Choroid plexus epithelial cell (primary cell): ENCODE measurements at regions not wholly inside any gene's neighbourhood (a gene's known extent, or its start where the extent isn't known, plus 50 kb on each side); places are given as distances from the start of the nearest gene placed in this dataset.
A peak's percentile ranks its signal among the peaks of the same experiment; 100 is the strongest.
"Not testable (repeated sequence)": the region's sequence is repeated elsewhere in the genome, so short reads cannot be mapped to it uniquely, and the experiment has no call there.

Experiments
- DNase-seq: peaks from one replicate; pipeline ENCODE4 v3.0.0-alpha.2; 2010; ENCODE audit warnings: low read depth
- H3K4me3 ChIP-seq: 2 replicates; pipeline ENCODE4 v1.5.1; 2011; ENCODE audit warnings: low read depth, mild to moderate bottlenecking, control low read depth, low read length, moderate library complexity
- TF ChIP-seq, protein P1 (sequence below): conservative IDR thresholded peaks from 2 replicates; pipeline ENCODE4 v1.5.1; 2011; ENCODE audit warnings: low read depth, mild to moderate bottlenecking, control low read depth, inconsistent platforms, low read length, moderate library complexity

DNA sequence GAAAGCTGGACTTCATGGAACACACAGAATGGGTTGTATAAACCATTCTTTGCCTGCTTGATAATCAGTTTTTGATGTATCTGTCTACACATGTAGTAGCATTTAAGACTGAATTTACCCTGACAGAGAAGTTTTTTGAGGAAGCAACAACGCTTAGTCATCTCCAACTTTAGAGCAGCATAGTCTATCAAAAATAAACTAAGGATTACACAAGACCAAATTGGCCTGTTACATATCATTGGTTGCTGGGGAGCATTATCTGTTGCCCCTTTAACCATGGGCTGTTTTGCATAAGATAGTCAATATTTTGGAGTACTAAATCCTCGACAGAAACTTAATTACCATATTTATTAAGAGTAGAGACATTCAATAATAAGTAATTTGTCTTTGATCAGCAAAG is 347.4 kb downstream of the FAM47B start:
- peak; percentile 4 for DNase-seq
- H3K4me3 ChIP-seq = no peak overlapping the region
- TF ChIP-seq, protein P1, sequence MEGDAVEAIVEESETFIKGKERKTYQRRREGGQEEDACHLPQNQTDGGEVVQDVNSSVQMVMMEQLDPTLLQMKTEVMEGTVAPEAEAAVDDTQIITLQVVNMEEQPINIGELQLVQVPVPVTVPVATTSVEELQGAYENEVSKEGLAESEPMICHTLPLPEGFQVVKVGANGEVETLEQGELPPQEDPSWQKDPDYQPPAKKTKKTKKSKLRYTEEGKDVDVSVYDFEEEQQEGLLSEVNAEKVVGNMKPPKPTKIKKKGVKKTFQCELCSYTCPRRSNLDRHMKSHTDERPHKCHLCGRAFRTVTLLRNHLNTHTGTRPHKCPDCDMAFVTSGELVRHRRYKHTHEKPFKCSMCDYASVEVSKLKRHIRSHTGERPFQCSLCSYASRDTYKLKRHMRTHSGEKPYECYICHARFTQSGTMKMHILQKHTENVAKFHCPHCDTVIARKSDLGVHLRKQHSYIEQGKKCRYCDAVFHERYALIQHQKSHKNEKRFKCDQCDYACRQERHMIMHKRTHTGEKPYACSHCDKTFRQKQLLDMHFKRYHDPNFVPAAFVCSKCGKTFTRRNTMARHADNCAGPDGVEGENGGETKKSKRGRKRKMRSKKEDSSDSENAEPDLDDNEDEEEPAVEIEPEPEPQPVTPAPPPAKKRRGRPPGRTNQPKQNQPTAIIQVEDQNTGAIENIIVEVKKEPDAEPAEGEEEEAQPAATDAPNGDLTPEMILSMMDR = no peak

DNA sequence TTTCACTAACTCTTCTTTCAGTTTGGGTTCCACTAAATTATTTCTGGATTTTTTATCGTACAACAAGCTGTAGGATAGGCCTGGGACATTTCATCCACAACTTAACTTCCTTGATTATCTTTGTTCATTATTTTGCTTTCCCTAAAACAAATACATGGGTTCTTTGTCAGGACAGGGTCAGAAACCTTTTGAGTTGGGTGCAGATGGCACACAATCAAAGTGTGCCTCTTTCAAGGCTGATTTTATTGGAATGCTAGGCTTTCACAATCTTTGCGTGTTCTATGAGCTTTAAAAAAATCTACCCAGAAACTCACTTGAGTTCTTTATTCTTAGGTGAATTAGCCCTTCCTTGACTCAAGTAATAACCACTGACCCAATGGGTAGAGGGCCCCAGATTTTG is 348.4 kb downstream of the FAM47B start:
- TF ChIP-seq, protein P1 = no peak

DNA sequence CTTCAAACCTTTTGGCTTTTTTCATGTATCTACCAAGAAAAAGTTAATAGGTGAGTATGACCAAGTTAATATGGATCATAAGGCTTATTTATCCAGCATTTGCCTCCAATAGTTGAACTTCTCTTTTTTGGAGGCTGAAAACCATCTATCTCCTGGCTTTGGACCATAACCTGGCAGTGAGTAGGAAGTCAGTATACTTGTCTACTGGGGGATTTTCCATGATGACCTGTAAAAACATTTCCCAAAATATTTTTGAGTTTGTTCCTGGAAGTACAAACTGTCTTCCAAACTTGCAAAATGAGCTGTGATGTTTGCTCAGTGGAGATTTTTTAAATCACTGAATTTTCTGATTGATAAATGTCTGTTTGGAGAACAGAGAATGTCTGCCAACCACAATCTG is 349.9 kb downstream of the FAM47B start:
- no peak for DNase-seq
- no peak overlapping the region for H3K4me3 ChIP-seq
- TF ChIP-seq, protein P1 = no peak

More for the DNA sequence above, 348.4 kb downstream of the FAM47B start:
- no peak overlapping the region for H3K4me3 ChIP-seq
- no peak for DNase-seq

DNA sequence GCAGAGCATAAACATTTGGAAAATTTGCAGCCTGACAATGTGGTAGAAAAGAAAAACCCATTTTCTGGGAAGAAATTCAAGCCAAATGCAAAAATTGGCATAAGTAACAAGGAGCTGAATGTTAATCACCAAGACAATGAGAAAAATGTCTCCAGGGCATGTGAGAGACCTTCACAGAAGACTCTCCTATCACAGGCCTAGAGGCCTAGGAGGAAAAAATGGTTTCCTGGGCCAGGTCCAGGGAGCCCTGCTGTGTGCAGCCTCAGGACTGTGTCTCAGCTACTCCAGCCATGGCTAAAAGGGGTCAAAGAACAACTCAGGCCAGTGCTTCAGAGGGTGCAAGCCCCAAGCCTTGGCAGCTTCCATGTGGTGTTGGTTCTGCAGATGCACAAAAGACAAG is 362.4 kb downstream of the FAM47B start:
- DNase-seq, H3K4me3 ChIP-seq: not testable (repeated sequence)

DNA sequence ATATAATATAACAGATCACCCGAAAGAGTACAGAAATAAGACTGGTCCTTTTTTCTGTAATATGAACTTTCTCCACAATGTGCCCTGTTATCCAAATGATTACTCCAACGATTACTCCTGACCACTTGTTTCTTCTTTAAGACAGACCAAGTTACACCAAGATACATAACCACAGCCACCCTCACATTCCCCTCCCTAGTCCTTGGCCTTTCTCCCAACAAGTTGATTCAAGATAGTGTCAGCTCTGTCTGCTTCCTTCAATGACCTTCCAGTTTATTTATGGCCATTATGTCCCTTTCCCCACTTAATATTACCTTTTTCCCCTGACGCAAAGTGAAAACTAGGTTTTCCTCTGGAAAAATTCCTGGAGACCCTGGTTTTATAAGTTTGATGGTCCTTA is 397.2 kb downstream of the FAM47B start:
- DNase-seq = no peak
- TF ChIP-seq, protein P1 = no peak
- H3K4me3 ChIP-seq = no peak overlapping the region

DNA sequence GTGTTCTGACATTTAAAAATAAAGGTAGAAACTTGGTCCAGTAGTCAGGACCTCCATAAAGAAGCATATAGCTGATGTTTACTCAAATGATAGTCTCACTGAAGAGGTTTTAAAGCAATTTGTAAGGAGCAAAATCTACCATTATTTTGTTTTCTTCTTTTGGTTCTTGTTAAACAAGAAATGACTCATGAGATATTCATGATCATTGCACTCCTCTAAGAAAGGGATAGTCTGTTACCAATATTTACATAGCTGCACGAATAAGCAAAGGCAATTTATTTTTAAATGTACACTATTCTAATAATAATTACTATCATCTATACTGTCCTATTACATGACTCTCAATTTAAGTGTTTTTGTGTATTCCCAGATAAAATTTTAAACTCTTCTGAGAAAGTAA is 397.9 kb downstream of the FAM47B start:
- TF ChIP-seq, protein P1 = no peak
- DNase-seq = no peak
- H3K4me3 ChIP-seq = no peak overlapping the region

DNA sequence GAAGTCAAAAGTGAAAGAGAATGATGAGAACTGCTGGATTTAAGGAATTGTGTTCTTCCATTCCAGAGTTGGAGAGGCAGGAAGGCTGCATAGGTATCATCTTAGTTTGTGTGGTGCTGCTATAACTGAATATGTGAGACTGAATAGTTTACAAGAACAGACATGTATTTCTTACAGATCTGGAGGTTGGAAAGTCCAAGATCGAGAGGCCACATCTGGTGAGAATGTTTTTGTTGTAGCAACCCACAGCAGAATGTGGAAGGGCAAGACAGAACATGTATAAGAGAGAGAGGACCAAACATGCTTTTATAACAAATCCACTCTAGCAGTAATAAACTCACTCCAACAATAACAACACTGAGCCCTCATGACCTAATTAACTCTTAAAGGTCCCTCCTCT is 408.6 kb downstream of the FAM47B start:
- H3K4me3 ChIP-seq = no peak overlapping the region
- peak; percentile 23 for DNase-seq
- TF ChIP-seq, protein P1 = no peak

DNA sequence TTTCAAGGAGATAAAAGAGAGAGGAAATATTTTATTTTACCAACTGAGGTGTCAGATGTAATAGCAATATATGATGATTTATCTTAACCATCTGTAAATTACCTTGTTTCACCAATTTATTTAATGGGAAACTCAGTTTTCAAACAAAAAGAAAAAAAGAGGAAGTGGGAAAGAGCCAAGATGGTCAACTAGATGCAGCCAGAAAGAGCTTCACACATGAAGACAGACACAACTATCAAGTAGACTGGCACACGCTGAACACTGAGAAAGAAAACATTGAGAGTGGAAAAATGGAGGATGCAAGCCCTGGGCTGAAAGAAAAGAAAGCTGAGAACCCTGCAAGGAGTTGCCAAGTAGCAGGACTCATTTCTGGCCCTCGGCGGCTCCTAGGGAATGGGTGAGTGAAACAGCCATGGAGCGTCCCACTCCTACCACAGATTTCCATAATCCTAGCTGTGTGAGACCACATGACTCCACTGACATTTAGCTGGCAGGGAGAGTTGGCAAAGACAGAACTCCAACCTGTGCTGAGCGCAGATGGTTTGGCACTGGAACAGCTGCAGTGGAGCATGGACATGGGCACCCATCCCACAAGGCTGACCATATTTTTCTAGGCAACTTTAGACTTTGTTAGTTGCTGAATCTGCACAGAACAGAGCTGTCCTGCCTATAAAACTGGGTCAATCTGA is 409.3 kb downstream of the FAM47B start:
- TF ChIP-seq, protein P1 = no peak
- no peak for DNase-seq
- H3K4me3 ChIP-seq = no peak overlapping the region
